ENCODE measurements at regions not wholly inside any gene's neighbourhood (a gene's known extent, or its start where the extent isn't known, plus 50 kb on each side); places are given as distances from the start of the nearest gene placed in this dataset.

DNA sequence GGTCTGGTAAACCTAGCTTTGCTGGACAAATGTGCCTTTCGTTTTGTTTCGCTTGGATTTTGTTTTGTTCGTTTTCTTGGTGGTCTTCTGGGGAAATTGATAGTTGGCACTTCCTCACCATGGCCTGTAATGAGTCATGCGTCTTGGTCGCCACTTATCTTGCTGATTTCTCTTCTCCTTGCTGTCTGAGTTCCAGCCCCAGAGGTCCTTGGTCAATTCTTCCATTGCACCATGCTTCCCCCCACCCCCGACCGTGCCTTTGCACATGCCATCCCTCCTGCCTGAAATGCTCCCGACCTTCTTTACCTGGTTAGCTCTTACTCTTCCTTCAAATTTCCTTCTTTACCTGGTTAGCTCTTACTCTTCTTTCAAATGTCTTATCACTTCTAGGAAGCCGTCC, 168.7 kb upstream of the MSX2 start:
- intact Hi-C loops (cut with DNase I; ENCODE audit: low total_unique reads), result no loop called here
- no peaks in the 10 kb centered on the region for H3K4me1 ChIP-seq
- H3K36me3 ChIP-seq, result no peaks in the 10 kb centered on the region
- H3K4me3 ChIP-seq, result no peak overlapping the region
- no peak overlapping the region for H3K27ac ChIP-seq
- 70 to 79% (median 72%) methylated on average over 9 of the region's 9 CpGs for WGBS, 5 donors
- no peak for DNase-seq
- no peak for TF ChIP-seq POLR2A (IDR thresholded peaks at IDR 0.05)
- no peak for TF ChIP-seq POLR2AphosphoS5 (IDR thresholded peaks at IDR 0.05)
- no peaks in the 10 kb centered on the region for H3K9me3 ChIP-seq
- peaks cover 0 to 12% (median 0%) of the 10 kb centered on the region in 7 donors for H3K27me3 ChIP-seq (replicated peaks in 1 of 7)

DNA sequence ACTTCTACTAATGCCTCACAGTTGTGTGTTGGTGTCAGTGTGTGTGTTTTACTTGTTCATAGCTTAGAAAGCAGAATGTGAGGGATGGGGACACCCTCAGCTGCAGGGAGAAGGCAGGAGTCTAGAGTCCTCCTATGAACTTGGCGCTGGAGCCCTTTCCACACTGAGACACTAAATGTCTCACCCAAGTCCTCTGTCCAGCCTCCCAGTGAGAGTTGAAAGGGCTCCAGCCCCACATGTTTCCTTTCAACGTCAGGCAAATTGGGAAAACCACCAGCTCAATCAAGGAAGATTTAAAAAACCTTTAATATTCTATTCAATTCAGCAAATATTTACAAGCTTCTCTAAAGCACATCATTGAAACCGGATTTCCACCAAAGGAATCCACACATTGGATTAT, 167.6 kb upstream of the MSX2 start:
- intact Hi-C loops (cut with DNase I; ENCODE audit: low total_unique reads), result no loop called here
- Histone ChIP-seq H3K27ac (no peak overlapping the region), H3K9me3 (no peaks in the 10 kb centered on the region), H3K36me3 (no peaks in the 10 kb centered on the region), H3K4me1 (no peaks in the 10 kb centered on the region), H3K4me3 (no peak overlapping the region), H3K27me3 (replicated peaks in 1 of 7) (peaks cover 0 to 22% (median 0%) of the 10 kb centered on the region in 7 donors)
- no peak for DNase-seq
- no peak for TF ChIP-seq POLR2AphosphoS5 (IDR thresholded peaks at IDR 0.05)
- TF ChIP-seq, protein P1, sequence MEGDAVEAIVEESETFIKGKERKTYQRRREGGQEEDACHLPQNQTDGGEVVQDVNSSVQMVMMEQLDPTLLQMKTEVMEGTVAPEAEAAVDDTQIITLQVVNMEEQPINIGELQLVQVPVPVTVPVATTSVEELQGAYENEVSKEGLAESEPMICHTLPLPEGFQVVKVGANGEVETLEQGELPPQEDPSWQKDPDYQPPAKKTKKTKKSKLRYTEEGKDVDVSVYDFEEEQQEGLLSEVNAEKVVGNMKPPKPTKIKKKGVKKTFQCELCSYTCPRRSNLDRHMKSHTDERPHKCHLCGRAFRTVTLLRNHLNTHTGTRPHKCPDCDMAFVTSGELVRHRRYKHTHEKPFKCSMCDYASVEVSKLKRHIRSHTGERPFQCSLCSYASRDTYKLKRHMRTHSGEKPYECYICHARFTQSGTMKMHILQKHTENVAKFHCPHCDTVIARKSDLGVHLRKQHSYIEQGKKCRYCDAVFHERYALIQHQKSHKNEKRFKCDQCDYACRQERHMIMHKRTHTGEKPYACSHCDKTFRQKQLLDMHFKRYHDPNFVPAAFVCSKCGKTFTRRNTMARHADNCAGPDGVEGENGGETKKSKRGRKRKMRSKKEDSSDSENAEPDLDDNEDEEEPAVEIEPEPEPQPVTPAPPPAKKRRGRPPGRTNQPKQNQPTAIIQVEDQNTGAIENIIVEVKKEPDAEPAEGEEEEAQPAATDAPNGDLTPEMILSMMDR (IDR thresholded peaks at IDR 0.05 in 8 of 11, conservative IDR thresholded peaks at IDR 0.05 in 3 of 11), result no peak
- no peak for TF ChIP-seq POLR2A (IDR thresholded peaks at IDR 0.05)
- 78 to 89% (median 84%) methylated on average over 3 of the region's 3 CpGs for WGBS, 5 donors

DNA sequence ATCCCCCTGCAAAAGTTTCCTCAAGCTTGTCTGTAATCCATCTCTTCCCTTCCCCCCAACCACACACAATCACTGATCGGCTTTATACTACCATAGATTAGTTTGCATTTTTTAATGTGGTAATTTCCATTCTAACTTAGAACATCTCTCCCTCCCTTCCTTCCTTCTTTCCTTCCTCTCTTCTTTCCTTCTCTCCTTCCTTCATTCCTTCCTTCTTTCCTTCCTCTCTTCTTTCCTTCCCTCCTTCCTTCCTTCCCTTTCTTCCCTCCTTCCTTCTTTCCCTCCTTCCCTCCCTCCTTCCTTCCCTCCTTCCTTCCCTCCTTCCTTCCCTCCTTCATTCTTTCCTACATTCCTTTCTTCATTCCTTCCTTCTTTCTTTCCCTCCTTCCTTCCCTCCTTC, 166.2 kb upstream of the MSX2 start:
- Histone ChIP-seq H3K4me3 (no peak overlapping the region), H3K27ac (no peak overlapping the region), H3K4me1 (no peaks in the 10 kb centered on the region), H3K36me3 (no peaks in the 10 kb centered on the region), H3K27me3 (replicated peaks in 1 of 7) (peaks cover 0 to 24% (median 0%) of the 10 kb centered on the region in 7 donors), H3K9me3 (no peaks in the 10 kb centered on the region)
- WGBS, 5 donors, result 79 to 88% (median 86%) methylated on average over 1 of the region's 1 CpG
- TF ChIP-seq, protein P1 (IDR thresholded peaks at IDR 0.05 in 8 of 11, conservative IDR thresholded peaks at IDR 0.05 in 3 of 11), result no peak
- TF ChIP-seq POLR2AphosphoS5 (IDR thresholded peaks at IDR 0.05), result no peak
- no peak for TF ChIP-seq POLR2A (IDR thresholded peaks at IDR 0.05)
- DNase-seq, result no peak
- intact Hi-C loops (cut with DNase I; ENCODE audit: low total_unique reads), result no loop called here

DNA sequence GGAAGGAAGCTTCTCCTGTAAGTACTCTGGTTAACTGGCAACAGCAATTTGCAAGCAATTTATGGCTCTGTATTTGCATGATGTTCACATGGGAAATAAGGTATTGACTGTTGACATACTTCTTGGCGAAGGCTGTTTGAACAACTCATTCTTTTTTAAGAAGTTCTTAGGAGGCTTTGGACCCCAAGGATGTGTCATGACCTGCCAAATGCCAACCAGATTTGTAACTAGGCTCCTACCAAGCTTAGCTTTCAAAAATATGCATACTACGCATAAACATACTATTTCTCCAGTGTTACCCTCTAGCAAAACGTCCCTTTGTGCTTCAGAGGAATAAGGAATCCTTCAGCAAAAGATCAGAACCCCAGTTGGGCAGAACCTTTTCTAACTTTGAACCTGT, 165.2 kb upstream of the MSX2 start:
- WGBS, 5 donors, result 69 to 83% (median 71%) methylated on average over 3 of the region's 3 CpGs
- H3K9me3 ChIP-seq, result no peaks in the 10 kb centered on the region
- TF ChIP-seq POLR2A (IDR thresholded peaks at IDR 0.05), result no peak
- TF ChIP-seq POLR2AphosphoS5 (IDR thresholded peaks at IDR 0.05), result no peak
- TF ChIP-seq, protein P1 (IDR thresholded peaks at IDR 0.05 in 8 of 11, conservative IDR thresholded peaks at IDR 0.05 in 3 of 11), result no peak
- intact Hi-C loops (cut with DNase I; ENCODE audit: low total_unique reads), result no loop called here
- H3K27me3 ChIP-seq (replicated peaks in 1 of 7), result peaks cover 0 to 24% (median 0%) of the 10 kb centered on the region in 7 donors
- H3K4me1 ChIP-seq, result no peaks in the 10 kb centered on the region
- no peak overlapping the region for H3K27ac ChIP-seq
- H3K4me3 ChIP-seq, result no peak overlapping the region
- H3K36me3 ChIP-seq, result no peaks in the 10 kb centered on the region
- no peak for DNase-seq

DNA sequence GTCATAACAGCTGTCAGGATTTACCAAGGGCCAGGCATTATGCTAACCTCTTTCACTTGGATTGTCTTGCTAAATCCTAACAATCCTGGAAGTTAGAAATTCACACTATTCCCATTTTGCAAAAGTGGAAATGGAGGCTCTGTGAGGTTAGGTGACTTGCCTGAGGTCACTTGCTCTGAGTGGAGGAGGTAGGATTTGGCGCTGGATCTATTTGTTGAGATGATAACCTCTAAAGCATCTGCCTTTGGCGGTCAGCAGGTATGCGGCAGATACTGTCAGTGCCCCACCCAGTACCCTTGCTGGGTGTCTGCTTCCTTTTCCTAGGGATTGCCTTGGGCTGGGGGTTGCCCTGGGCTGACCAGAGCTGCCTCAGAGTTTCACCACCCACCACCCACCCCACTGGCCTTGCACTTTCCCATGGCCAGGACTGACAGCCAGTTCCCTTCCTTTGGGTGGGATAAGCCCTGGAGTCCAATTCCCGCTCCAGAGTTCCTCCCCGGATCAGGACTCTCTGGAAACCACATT, 164.8 kb upstream of the MSX2 start:
- no peaks in the 10 kb centered on the region for H3K4me1 ChIP-seq
- TF ChIP-seq POLR2A (IDR thresholded peaks at IDR 0.05) (no peak), POLR2AphosphoS5 (IDR thresholded peaks at IDR 0.05) (no peak)
- TF ChIP-seq, protein P1 (IDR thresholded peaks at IDR 0.05 in 8 of 11, conservative IDR thresholded peaks at IDR 0.05 in 3 of 11), result no peak
- DNase-seq, result no peak
- intact Hi-C loops (cut with DNase I; ENCODE audit: low total_unique reads), result no loop called here
- H3K4me3 ChIP-seq, result no peak overlapping the region
- WGBS, 5 donors, result 77 to 85% (median 81%) methylated on average over 5 of the region's 5 CpGs
- H3K27ac ChIP-seq, result no peak overlapping the region
- no peaks in the 10 kb centered on the region for H3K9me3 ChIP-seq
- no peaks in the 10 kb centered on the region for H3K36me3 ChIP-seq
- peaks cover 0 to 24% (median 0%) of the 10 kb centered on the region in 7 donors for H3K27me3 ChIP-seq (replicated peaks in 1 of 7)
